NCI-H1417 treated with DMSO at 0.1 percent for 48 hours (cell line): ENCODE measurements at regions not wholly inside any gene's neighbourhood (a gene's known extent, or its start where the extent isn't known, plus 50 kb on each side); places are given as distances from the start of the nearest gene placed in this dataset.

ENCODE experiments used
- DNase-seq: peaks from one replicate; lab custom pipeline; 2025; lab: John Stamatoyannopoulos, UW

GRCh38 chr10:78924319-78925003, 144.3 kb upstream of the ZMIZ1 start:
- DNase-seq: no peak

GRCh38 chr10:78925275-78925674, 143.5 kb upstream of the ZMIZ1 start:
- no peak for DNase-seq

DNA sequence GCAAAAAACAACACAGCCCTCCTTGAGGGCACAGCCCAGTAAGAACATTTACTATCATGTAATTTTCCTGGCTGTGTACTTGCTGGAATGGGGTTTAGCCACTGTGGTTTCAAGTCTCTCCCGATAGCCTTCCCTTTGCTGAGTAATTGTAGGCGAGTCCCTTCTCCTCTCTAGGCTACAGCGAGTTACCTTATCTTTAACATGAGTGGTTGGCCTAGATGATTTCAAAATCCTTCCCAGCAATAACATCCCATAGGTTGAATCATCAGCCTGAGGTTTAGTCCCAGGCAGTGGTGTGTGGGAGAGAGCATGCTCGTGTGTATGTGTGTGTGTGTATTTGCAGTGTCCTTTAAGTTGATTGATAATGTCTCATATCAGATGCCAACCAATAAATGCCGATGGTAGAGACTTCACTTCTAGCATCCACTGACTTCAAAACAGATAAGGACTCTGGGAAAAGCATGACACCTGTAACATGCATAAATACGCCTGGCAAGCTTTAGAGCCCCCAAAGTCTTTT, 142.9 kb upstream of the ZMIZ1 start:
- DNase-seq: no peak

- no peak for DNase-seq
Observed at GRCh38 chr10:78927257-78927995, 141.3 kb upstream of the ZMIZ1 start.

GRCh38 chr10:78928330-78928729, 140.4 kb upstream of the ZMIZ1 start:
- DNase-seq: no peak

GRCh38 chr10:78929541-78929940, 139.2 kb upstream of the ZMIZ1 start:
- DNase-seq: no peak

DNA sequence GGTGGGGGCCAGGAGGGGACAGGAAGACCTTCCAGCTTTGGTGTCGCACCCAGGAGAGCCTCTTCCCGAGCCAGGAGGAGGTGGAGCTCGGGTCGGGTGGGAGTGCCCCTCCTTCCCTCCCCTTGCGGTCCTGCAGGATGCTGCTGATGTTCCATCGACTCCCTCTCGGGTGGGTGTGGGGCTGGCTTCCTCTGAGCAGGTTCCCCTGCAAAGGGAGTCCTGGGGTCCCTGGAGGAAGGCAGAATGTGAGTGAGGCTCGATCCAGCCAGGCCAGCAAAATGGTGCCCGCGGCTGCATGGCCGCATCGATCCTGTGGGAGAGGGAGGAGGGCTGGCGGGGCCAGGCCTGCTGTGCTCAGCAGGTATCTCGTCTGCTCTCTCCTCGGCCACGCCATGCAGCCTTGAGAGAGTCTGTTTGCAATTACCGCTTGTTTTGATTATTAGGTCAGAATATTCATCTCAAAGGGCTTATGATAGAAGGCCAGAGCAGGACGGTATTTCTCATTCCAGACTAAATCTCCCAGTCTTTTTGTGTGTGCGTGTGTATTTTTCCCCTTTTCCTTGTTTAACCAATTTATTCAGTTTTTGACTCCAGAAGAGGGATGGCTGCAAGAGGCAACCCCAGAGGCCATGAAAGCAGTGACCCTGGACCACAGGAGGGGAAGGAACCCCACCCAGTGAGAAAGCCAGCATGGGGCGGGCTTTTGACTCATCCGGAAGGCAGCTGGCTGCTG, 137.3 kb upstream of the ZMIZ1 start:
- DNase-seq: peak; percentile 18

DNA sequence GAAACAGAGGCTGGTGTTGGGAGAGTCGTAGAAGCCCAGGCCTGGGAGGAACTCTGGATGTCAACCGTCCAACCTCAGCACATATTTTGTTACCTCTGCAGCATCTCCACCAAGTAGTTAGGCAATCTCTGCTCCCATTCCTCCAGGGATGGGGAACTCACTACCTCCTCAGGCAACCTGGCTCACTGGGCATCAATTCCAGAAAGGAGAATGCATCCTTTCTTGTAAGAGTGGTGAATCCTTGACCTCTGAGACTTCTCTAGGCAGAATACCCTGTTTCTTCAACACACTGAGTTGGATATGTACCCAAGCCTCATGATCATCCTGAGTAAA, 136.7 kb upstream of the ZMIZ1 start:
- DNase-seq: no peak

GRCh38 chr10:78932861-78933260, 135.9 kb upstream of the ZMIZ1 start:
- no peak for DNase-seq

GRCh38 chr10:78933828-78934531, 134.8 kb upstream of the ZMIZ1 start:
- no peak for DNase-seq

- no peak for DNase-seq
Observed at GRCh38 chr10:78934532-78934898, 134.3 kb upstream of the ZMIZ1 start.

DNA sequence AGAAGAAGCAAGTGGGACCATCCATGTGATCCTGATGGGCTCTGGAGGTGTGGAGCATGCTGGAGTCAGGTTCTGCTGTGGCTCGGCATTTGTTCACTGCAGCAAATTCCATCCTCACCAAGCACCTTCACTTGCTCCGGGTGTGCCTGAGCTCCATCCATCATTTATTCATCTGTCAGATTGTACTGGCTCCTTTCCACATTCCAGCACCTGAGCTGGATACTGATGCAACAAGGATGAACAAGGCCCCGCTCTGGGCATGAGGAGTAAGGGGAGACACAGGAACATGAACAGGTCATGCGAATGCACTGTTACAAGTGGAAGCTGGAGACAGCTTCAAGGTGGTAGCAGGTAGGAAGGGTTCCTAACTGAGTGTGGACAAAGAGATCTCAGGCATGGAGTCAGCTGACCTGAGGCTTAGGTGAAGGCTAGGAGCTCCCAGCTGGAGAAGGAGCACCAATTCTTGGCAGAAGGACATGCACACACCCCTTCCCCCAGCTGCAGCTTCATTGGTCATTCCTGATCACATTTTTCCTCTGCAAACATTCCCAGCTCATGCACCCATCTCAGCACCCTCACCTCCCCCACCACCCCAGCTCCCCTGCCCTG, 133.7 kb upstream of the ZMIZ1 start:
- no peak for DNase-seq

DNA sequence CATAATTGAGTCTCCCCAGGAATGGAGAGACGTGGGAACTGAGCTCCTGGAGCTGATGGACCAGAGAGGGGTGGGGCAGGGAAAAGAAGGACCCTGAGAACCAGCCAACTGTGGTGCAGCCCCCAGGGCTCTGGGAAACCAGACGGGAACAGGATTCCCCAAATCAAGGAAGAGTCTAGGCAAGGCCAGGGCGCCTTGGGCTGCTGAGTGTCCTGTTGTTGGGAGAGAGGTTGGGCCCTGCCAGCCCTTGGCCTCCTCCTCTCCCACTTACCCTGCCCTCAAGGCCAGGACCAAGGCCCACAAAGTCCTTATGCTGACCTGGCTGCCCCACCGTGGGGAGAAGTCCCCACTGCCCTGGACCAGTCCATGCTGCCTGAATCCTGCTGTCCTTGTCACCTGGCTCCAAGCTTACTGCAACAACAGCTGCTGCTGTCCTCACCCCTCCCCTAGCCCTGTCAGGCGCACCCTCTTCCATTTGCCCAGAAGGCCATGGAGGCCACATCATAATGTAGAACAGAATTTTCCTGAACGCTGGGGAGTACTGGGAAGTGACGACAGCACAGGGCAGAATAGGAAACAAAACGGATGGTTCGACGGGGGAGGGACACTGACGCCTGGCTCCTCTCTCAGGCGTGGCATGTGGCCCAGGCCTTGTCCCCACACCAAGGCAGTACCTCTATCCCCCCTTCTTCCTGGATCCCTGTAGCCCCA, 132.9 kb upstream of the ZMIZ1 start:
- DNase-seq: no peak

DNA sequence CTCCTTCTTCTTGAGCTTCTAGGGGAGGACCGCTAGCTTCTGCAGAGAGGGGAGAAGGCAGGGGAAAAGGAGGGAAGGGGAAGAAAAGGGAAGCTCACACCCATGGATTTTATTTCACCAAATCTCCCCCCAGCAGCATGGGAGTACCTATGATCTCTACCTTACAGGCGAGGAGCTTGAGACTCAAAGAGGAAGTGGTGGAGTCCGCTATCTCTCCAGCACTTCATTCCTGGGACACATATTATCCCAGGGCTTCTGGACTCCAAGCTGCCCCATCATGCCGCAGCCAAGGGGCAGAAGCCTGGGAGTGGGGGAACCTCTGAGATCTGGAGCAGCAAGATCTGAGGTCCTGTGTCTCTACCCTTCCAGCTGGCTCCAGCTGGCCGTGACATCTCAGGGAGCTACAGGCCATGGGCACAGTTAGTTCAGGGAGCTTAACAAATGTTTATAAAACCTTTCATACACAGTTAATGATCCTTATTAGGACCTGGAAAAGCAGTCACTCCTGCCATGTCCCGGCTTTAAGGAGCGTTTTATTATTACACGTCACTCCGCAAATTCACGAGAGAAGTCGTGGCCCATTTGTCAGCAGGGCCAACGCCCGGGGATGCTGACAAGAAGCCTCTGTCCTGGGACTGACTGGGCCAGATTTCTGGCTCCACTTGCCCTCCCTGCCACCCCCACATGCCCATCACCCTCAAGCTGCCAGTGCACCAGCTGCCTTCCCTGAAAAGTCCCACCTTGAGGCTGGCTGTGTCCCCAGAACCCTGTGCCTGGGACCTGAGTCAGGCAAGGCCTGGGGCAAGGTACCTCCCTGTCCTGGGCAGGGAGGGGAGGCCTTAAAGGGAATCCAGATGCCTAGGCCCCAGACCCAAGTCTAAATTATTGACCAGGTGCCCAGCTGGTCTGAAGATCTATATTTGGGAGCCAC, 132.1 kb upstream of the ZMIZ1 start:
- no peak for DNase-seq

- no peak for DNase-seq
Observed at GRCh38 chr10:78937393-78937792, 131.4 kb upstream of the ZMIZ1 start.

DNA sequence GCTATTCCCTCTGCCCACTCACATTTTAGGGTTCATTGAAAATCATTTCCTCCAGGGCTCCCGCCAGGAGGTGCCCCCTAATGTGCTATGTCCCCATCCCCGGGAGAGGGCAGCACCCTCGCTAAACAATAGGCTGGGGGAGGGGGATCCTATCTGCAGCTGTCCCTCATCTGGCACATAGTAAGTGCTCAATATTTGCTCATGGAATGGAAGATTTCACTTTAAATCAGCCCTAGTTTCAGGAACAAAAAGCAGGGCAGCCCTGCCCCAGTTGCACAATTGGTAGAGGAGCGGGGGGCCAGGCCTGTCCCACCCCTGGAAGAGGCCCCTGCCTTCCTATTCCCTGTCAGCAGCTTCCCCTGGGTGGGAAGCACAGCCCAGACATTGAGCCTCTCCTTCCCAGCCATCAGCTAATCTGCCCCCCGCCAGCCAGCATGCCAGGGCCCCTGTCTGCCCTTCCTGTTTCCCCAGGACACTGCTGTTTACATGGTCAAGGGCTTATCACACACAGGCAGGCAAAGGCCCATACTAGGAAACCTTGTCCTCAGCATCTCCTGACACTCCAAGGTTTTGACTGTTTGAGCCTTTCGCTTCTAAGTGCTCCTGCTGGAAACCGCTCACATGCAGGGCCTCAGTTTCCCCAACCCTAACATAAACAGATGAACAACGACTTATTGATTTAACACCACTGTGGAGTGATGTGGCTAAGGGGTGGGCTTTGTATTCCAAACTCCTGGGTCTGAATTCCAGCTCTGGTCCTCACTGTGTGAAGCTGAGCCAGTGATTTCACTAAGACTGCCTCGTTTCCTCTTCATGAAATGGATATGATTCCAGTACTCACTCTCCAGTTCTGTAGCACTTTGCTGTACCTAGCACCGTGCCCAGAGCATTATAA, 130.7 kb upstream of the ZMIZ1 start:
- DNase-seq: no peak

DNA sequence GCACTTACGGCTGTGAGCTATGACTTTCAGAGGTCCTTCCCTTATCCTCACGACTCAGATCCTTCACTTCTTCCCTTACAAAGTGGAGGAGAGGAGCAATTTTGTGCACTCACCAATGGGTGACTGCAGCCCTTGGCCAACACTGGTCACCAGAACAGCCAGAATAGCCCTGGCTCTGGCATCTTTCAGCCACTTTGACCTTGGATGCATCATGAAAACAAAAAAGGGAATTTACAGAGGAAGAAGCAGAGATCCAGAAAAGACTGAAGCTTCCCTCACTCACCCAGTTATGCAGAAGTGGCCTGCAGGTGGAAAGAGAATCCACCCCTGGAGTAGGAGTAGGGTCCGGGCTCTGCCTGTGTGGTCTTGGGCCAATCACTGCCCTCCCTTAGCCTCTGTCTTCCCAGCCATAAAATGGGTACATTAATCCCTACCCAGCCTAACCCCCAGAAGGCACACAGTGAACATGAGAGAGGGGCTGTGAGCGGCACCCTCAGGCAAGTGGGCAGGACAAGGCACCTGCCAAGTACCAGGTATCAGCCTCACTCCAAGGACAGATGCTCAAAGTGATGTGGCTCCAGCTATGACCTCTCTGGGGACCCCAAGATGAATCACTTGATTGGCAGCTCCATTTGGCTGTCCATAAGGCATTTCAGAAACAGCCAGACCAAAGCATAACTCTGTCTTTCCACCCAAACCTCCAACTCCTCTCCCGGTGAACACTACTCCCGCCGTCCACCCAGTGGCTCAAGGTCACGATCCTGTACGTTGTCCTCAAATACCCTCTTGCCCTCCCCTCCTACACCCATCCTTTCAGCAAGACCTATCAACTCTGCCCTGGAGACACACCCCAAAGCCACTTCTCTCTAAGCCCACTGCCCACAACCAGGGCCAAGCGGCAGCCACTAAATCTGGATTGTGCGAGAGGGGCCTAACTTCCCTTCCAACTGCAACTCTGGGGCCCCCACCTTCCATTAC, 129.8 kb upstream of the ZMIZ1 start:
- DNase-seq: no peak

DNA sequence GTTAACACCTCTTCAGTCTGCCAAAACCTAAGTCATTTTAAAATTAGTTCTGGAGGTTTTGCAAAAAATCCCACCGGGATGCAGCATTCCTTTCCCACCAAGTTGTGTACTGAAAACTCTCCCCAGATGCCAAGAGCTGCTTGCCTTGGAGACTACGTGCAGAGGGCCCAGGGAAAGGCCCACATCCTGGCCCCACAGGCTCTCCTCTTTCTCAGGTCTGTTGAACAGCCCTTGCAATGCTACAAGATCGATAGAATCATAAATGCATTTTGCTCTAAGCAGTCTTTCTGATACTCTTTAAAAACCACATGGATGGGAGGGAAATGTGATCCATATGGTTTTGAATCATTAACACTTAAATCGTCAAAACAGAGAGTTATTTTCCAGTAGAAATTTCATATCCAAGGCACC, 126.7 kb upstream of the ZMIZ1 start:
- no peak for DNase-seq
